Osteoblast (primary cell): ENCODE measurements at regions not wholly inside any gene's neighbourhood (a gene's known extent, or its start where the extent isn't known, plus 50 kb on each side); places are given as distances from the start of the nearest gene placed in this dataset.

Experiments
- DNase-seq: peaks from one replicate; pipeline ENCODE4 v3.0.0; 2011; ENCODE audit warnings: low spot score, mixed read lengths; ENCODE audit not compliant: insufficient read length; ENCODE audit errors: missing footprints
- H2AFZ ChIP-seq: 2 replicates; pipeline ENCODE4 v1.6.0; 2011; ENCODE audit warnings: mild to moderate bottlenecking, low read length
- H3K27ac ChIP-seq: 2 replicates; pipeline ENCODE4 v1.5.1; 2011; ENCODE audit warnings: mild to moderate bottlenecking, low read depth, low read length, moderate library complexity
- H3K27me3 ChIP-seq: 2 replicates; pipeline ENCODE4 v1.6.0; 2012; ENCODE audit warnings: mild to moderate bottlenecking, control low read depth, inconsistent platforms, low read length, moderate library complexity; ENCODE audit not compliant: insufficient read depth
- H3K36me3 ChIP-seq: 2 replicates; pipeline ENCODE4 v1.5.1; 2011; ENCODE audit warnings: mild to moderate bottlenecking, low read length, control low read depth, moderate library complexity; ENCODE audit not compliant: insufficient read depth
- H3K4me1 ChIP-seq: 2 replicates; pipeline ENCODE4 v1.5.1; 2011; ENCODE audit warnings: mild to moderate bottlenecking, low read length, control low read depth, moderate library complexity; ENCODE audit not compliant: insufficient read depth
- H3K4me2 ChIP-seq: 2 replicates; pipeline ENCODE4 v1.6.0; 2011; ENCODE audit warnings: mild to moderate bottlenecking, low read length; ENCODE audit not compliant: insufficient read depth
- H3K4me3 ChIP-seq: fragments of 200-600 bp; sonication (generic); 3 replicates; pipeline ENCODE4 v1.5.1; 2012; ENCODE audit warnings: mild to moderate bottlenecking, low read length, inconsistent platforms; ENCODE audit not compliant: insufficient read depth
- H3K79me2 ChIP-seq: 2 replicates; pipeline ENCODE4 v1.6.0; 2012; ENCODE audit warnings: mild to moderate bottlenecking, low read length, control low read depth, inconsistent platforms; ENCODE audit not compliant: insufficient read depth
- H3K9me3 ChIP-seq: 2 replicates; pipeline ENCODE4 v1.5.1; 2011; ENCODE audit warnings: low read depth, low read length, control low read depth
- H4K20me1 ChIP-seq: 2 replicates; pipeline ENCODE4 v1.6.0; 2012; ENCODE audit warnings: mild to moderate bottlenecking, low read length, control low read depth; ENCODE audit not compliant: insufficient read depth
- TF ChIP-seq, protein P1 (sequence below): IDR thresholded peaks from 2 replicates; pipeline ENCODE4 v1.5.1; 2011; ENCODE audit warnings: mild to moderate bottlenecking, low read depth, low read length, moderate library complexity; ENCODE audit errors: extremely low read depth

DNA sequence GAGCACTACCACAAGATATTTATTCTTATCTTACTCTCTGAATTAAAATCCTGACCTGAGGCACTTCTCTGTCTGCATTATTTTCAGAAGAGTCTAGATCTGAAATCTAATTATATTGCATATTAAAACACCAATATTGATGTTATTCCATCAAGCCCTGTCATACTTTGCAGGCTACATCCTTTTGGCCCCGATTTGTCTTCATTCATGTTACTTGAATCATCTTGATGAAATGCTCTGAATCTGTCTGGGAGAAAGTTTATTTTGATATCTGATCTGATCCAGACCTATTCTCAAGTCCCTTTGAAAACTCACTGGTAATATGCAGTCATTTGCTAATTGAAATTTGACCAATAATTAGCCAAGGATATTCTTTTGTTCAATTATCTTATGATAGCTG is 79.9 kb downstream of the BBS10 start:
- Histone ChIP-seq H3K4me1 (peaks cover 32% of the 10 kb centered on the region), H2AFZ (no peak overlapping the region), H3K4me2 (no peak overlapping the region), H4K20me1 (no peaks in the 10 kb centered on the region), H3K27me3 (no peaks in the 10 kb centered on the region), H3K4me3 (no peak overlapping the region), H3K36me3 (no peaks in the 10 kb centered on the region), H3K79me2 (peaks cover 2% of the 10 kb centered on the region), H3K27ac (no peak overlapping the region), H3K9me3 (no peaks in the 10 kb centered on the region)
- TF ChIP-seq, protein P1, sequence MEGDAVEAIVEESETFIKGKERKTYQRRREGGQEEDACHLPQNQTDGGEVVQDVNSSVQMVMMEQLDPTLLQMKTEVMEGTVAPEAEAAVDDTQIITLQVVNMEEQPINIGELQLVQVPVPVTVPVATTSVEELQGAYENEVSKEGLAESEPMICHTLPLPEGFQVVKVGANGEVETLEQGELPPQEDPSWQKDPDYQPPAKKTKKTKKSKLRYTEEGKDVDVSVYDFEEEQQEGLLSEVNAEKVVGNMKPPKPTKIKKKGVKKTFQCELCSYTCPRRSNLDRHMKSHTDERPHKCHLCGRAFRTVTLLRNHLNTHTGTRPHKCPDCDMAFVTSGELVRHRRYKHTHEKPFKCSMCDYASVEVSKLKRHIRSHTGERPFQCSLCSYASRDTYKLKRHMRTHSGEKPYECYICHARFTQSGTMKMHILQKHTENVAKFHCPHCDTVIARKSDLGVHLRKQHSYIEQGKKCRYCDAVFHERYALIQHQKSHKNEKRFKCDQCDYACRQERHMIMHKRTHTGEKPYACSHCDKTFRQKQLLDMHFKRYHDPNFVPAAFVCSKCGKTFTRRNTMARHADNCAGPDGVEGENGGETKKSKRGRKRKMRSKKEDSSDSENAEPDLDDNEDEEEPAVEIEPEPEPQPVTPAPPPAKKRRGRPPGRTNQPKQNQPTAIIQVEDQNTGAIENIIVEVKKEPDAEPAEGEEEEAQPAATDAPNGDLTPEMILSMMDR: no peak
- DNase-seq: no peak

- Histone ChIP-seq H3K4me1 (peaks cover 32% of the 10 kb centered on the region), H3K4me3 (no peak overlapping the region), H3K36me3 (no peaks in the 10 kb centered on the region), H2AFZ (no peak overlapping the region), H3K79me2 (peaks cover 4% of the 10 kb centered on the region), H3K27me3 (no peaks in the 10 kb centered on the region), H3K9me3 (no peaks in the 10 kb centered on the region), H4K20me1 (no peaks in the 10 kb centered on the region), H3K4me2 (peak overlapping the region; percentile 22), H3K27ac (peak overlapping the region; percentile 22)
- TF ChIP-seq, protein P1: no peak
- no peak for DNase-seq
Observed at GRCh38 chr12:76266797-76267196, 81.4 kb downstream of the BBS10 start.

- Histone ChIP-seq H2AFZ (no peak overlapping the region), H3K4me1 (peaks cover 32% of the 10 kb centered on the region), H3K27me3 (no peaks in the 10 kb centered on the region), H3K79me2 (peaks cover 11% of the 10 kb centered on the region), H3K4me3 (no peak overlapping the region), H3K4me2 (no peak overlapping the region), H3K36me3 (no peaks in the 10 kb centered on the region), H4K20me1 (no peaks in the 10 kb centered on the region), H3K9me3 (no peaks in the 10 kb centered on the region), H3K27ac (no peak overlapping the region)
- no peak for DNase-seq
- TF ChIP-seq, protein P1: no peak
Observed at GRCh38 chr12:76265424-76266180, 82.6 kb downstream of the BBS10 start.

- no peaks in the 10 kb centered on the region for H3K36me3 ChIP-seq
- H3K4me3 ChIP-seq: no peak overlapping the region
- peaks cover 11% of the 10 kb centered on the region for H3K79me2 ChIP-seq
- peaks cover 42% of the 10 kb centered on the region for H3K4me1 ChIP-seq
- no peaks in the 10 kb centered on the region for H3K27me3 ChIP-seq
- no peak overlapping the region for H3K4me2 ChIP-seq
- no peaks in the 10 kb centered on the region for H4K20me1 ChIP-seq
- DNase-seq: no peak
- no peak overlapping the region for H3K27ac ChIP-seq
- TF ChIP-seq, protein P1: no peak
- H2AFZ ChIP-seq: no peak overlapping the region
- H3K9me3 ChIP-seq: no peaks in the 10 kb centered on the region
Observed at GRCh38 chr12:76264611-76265012, 83.6 kb downstream of the BBS10 start.
